ENCODE measurements at regions not wholly inside any gene's neighbourhood (a gene's known extent, or its start where the extent isn't known, plus 50 kb on each side); places are given as distances from the start of the nearest gene placed in this dataset.

- TF ChIP-seq CTCF (IDR thresholded peaks at IDR 0.05): no peak
- TF ChIP-seq POLR2AphosphoS5 (IDR thresholded peaks at IDR 0.05): no peak
- H3K27ac ChIP-seq: no peak overlapping the region
- H3K4me3 ChIP-seq: no peak overlapping the region
- no peaks in the 10 kb centered on the region for H3K4me1 ChIP-seq (replicated peaks)
- H3K9me3 ChIP-seq: no peaks in the 10 kb centered on the region
- no peaks in the 10 kb centered on the region for H3K36me3 ChIP-seq
- 88% methylated on average over 17 of the region's 17 CpGs for WGBS
- H3K27me3 ChIP-seq (replicated peaks; ENCODE audit: insufficient read depth): no peaks in the 10 kb centered on the region
- intact Hi-C loops (cut with DNase I): no loop called here
- no peak for DNase-seq (ENCODE audit: low spot score)
These were observed 81.3 kb upstream of the ATP10A start for GRCh38 chr15:25944386-25944785.

- intact Hi-C loops (cut with DNase I): no loop called here
- no peak for DNase-seq (ENCODE audit: low spot score)
- WGBS: 91% methylated on average over 9 of the region's 9 CpGs
These were observed 80.7 kb upstream of the ATP10A start for GRCh38 chr15:25943831-25944230.

GRCh38 chr15:25939122-25939521, 76.0 kb upstream of the ATP10A start:
- H3K4me3 ChIP-seq: no peak overlapping the region
- no peak overlapping the region for H3K27ac ChIP-seq
- H3K27me3 ChIP-seq (replicated peaks; ENCODE audit: insufficient read depth): no peaks in the 10 kb centered on the region
- H3K36me3 ChIP-seq: no peaks in the 10 kb centered on the region
- intact Hi-C loops (cut with DNase I): no loop called here
- 85% methylated on average over 4 of the region's 4 CpGs for WGBS
- H3K4me1 ChIP-seq (replicated peaks): no peaks in the 10 kb centered on the region
- no peak for DNase-seq (ENCODE audit: low spot score)
- no peaks in the 10 kb centered on the region for H3K9me3 ChIP-seq
- TF ChIP-seq POLR2A (IDR thresholded peaks at IDR 0.05) (no peak), POLR2AphosphoS5 (IDR thresholded peaks at IDR 0.05) (no peak), CTCF (IDR thresholded peaks at IDR 0.05) (no peak)

More at GRCh38 chr15:25943831-25944230, 80.7 kb upstream of the ATP10A start:
- TF ChIP-seq POLR2A (IDR thresholded peaks at IDR 0.05) (no peak), POLR2AphosphoS5 (IDR thresholded peaks at IDR 0.05) (no peak), CTCF (IDR thresholded peaks at IDR 0.05) (no peak)
- no peaks in the 10 kb centered on the region for H3K9me3 ChIP-seq
- no peak overlapping the region for H3K27ac ChIP-seq
- no peaks in the 10 kb centered on the region for H3K36me3 ChIP-seq
- H3K4me1 ChIP-seq (replicated peaks): no peaks in the 10 kb centered on the region
- H3K4me3 ChIP-seq: no peak overlapping the region
- H3K27me3 ChIP-seq (replicated peaks; ENCODE audit: insufficient read depth): no peaks in the 10 kb centered on the region

- no peaks in the 10 kb centered on the region for H3K27me3 ChIP-seq (replicated peaks; ENCODE audit: insufficient read depth)
- TF ChIP-seq POLR2A (IDR thresholded peaks at IDR 0.05) (no peak), POLR2AphosphoS5 (IDR thresholded peaks at IDR 0.05) (no peak), CTCF (IDR thresholded peaks at IDR 0.05) (no peak)
- no peak overlapping the region for H3K4me3 ChIP-seq
- no peak for DNase-seq (ENCODE audit: low spot score)
- intact Hi-C loops (cut with DNase I): no loop called here
- H3K4me1 ChIP-seq (replicated peaks): no peaks in the 10 kb centered on the region
- H3K9me3 ChIP-seq: no peaks in the 10 kb centered on the region
- no peaks in the 10 kb centered on the region for H3K36me3 ChIP-seq
- H3K27ac ChIP-seq: no peak overlapping the region
These were observed 74.7 kb upstream of the ATP10A start for GRCh38 chr15:25937796-25938195.

- no peak for DNase-seq (ENCODE audit: low spot score)
- no peaks in the 10 kb centered on the region for H3K9me3 ChIP-seq
- TF ChIP-seq POLR2AphosphoS5 (IDR thresholded peaks at IDR 0.05): no peak
- TF ChIP-seq CTCF (IDR thresholded peaks at IDR 0.05): no peak
- TF ChIP-seq POLR2A (IDR thresholded peaks at IDR 0.05): no peak
- WGBS: 77% methylated on average over 7 of the region's 7 CpGs
- H3K27ac ChIP-seq: no peak overlapping the region
- H3K4me1 ChIP-seq (replicated peaks): no peaks in the 10 kb centered on the region
- no peaks in the 10 kb centered on the region for H3K36me3 ChIP-seq
- H3K27me3 ChIP-seq (replicated peaks; ENCODE audit: insufficient read depth): no peaks in the 10 kb centered on the region
- intact Hi-C loops (cut with DNase I): no loop called here
- H3K4me3 ChIP-seq: no peak overlapping the region
These were observed 72.9 kb upstream of the ATP10A start for GRCh38 chr15:25936004-25936403.

Measured in prostate gland (tissue), 2 donors.